ENCODE measurements at regions not wholly inside any gene's neighbourhood (a gene's known extent, or its start where the extent isn't known, plus 50 kb on each side); places are given as distances from the start of the nearest gene placed in this dataset.

DNA sequence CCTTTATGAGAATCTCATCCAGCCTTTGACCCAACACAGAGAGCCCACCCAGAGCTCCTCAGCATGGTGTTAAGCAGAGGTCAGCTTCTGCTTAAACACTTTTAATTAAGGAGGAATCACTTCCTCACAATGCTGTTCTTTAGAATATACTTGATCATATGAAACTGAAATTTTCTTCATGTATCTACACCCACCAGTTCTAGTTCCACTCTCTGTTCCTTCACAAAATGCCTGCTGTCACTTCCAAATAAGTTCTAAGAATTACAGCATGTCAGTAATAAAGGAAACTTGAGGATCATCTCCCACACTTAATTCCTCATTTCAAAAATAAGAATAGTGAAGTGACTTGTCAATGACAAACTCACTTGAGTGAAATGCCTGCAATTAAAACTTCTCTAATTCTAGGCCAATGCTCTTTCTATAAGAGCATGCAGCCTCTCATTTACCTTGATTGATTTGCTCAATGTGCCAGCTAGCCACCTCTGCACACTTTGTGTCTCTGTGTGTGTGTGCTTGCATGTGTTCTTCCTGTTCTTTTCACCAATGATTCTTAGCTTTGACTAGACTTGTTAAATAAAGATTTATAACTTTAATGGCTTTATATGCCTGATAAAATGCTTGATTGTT lies 356.3 kb downstream of the PLPP3 start:
- TF ChIP-seq, protein P1, sequence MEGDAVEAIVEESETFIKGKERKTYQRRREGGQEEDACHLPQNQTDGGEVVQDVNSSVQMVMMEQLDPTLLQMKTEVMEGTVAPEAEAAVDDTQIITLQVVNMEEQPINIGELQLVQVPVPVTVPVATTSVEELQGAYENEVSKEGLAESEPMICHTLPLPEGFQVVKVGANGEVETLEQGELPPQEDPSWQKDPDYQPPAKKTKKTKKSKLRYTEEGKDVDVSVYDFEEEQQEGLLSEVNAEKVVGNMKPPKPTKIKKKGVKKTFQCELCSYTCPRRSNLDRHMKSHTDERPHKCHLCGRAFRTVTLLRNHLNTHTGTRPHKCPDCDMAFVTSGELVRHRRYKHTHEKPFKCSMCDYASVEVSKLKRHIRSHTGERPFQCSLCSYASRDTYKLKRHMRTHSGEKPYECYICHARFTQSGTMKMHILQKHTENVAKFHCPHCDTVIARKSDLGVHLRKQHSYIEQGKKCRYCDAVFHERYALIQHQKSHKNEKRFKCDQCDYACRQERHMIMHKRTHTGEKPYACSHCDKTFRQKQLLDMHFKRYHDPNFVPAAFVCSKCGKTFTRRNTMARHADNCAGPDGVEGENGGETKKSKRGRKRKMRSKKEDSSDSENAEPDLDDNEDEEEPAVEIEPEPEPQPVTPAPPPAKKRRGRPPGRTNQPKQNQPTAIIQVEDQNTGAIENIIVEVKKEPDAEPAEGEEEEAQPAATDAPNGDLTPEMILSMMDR (IDR thresholded peaks at IDR 0.05), result no peak
- no peak for TF ChIP-seq POLR2A (IDR thresholded peaks at IDR 0.05)

Data from lower leg skin (tissue), 3 donors.